ENCODE measurements at regions not wholly inside any gene's neighbourhood (a gene's known extent, or its start where the extent isn't known, plus 50 kb on each side); places are given as distances from the start of the nearest gene placed in this dataset.

DNA sequence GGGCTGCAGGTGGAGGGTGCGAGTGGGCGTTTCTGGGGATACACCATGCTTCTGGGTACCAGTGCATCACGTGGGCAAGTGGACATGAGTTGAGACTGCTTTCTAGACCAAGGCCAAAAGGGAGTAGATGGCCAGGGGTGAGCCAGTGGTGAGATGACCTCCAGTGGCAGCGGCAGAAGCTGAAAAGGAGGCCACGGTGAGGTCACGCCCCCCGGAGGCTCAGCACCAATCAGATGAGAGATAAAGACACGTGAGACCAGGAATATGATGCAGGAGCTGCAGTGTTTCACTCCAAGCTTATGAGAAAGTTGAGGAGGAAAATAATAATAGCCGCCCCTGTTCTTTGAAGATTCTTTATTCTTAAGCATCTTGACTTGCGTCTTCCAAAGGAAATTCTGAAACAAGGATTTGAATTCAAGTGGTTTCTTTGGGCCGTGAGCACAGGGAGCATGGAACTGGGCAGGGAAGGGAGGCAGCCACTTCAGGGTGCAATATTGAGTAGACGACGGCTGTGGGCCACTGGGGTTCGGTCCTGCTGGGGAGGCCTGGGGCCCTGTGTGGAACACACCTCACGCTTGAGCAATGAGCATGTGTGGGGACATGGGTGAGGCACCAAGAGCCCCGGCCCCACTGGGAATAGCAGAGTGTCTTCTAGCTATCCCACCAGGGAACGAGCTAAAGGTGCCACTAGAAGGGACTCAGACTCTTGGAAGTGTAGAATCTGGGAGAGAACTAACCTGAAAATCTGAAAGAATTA, 156.7 kb upstream of the LRFN2 start:
- no peak overlapping the region for H3K4me3 ChIP-seq
- no peaks in the 10 kb centered on the region for H3K9me3 ChIP-seq
- no peaks in the 10 kb centered on the region for H3K27me3 ChIP-seq
- intact Hi-C loops (cut with DNase I), result no loop called here
- no peaks in the 10 kb centered on the region for H3K4me1 ChIP-seq
- no peaks in the 10 kb centered on the region for H3K36me3 ChIP-seq
- WGBS, 2 donors, result 85 to 91% methylated on average over 17 of the region's 17 CpGs
- ATAC-seq, result no peak
- TF ChIP-seq, protein P1, sequence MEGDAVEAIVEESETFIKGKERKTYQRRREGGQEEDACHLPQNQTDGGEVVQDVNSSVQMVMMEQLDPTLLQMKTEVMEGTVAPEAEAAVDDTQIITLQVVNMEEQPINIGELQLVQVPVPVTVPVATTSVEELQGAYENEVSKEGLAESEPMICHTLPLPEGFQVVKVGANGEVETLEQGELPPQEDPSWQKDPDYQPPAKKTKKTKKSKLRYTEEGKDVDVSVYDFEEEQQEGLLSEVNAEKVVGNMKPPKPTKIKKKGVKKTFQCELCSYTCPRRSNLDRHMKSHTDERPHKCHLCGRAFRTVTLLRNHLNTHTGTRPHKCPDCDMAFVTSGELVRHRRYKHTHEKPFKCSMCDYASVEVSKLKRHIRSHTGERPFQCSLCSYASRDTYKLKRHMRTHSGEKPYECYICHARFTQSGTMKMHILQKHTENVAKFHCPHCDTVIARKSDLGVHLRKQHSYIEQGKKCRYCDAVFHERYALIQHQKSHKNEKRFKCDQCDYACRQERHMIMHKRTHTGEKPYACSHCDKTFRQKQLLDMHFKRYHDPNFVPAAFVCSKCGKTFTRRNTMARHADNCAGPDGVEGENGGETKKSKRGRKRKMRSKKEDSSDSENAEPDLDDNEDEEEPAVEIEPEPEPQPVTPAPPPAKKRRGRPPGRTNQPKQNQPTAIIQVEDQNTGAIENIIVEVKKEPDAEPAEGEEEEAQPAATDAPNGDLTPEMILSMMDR (IDR thresholded peaks at IDR 0.05), result no peak
- no peak for FAIRE-seq
- no peak for DNase-seq
- no peak overlapping the region for H3K27ac ChIP-seq

DNA sequence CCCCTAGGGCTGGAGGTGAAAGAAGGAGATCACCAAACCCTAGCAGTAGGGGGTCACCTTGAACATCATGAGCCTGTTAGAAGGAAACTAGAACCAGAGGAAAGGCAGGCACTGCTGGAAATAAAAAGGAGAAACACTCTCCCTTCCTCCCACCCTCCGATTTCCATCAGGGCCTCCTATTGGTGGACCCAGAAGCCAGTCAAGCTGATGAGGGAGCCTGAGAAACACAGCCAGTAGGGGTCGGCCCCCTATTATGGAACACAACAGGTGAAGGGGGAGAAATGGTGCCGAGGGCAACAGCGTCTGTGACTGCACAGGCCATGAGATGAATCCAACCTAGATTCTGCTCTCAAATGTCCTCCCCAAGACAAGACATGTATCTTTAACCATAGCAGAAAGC, 156.1 kb upstream of the LRFN2 start:
- FAIRE-seq (no peak), DNase-seq (no peak), ATAC-seq (no peak)
- 72 to 80% methylated on average over 4 of the region's 4 CpGs for WGBS, 2 donors
- no peaks in the 10 kb centered on the region for H3K27me3 ChIP-seq
- intact Hi-C loops (cut with DNase I), result no loop called here
- no peaks in the 10 kb centered on the region for H3K36me3 ChIP-seq
- H3K27ac ChIP-seq, result no peak overlapping the region
- TF ChIP-seq, protein P1 (IDR thresholded peaks at IDR 0.05), result no peak
- H3K4me3 ChIP-seq, result no peak overlapping the region
- no peaks in the 10 kb centered on the region for H3K9me3 ChIP-seq
- no peaks in the 10 kb centered on the region for H3K4me1 ChIP-seq

DNA sequence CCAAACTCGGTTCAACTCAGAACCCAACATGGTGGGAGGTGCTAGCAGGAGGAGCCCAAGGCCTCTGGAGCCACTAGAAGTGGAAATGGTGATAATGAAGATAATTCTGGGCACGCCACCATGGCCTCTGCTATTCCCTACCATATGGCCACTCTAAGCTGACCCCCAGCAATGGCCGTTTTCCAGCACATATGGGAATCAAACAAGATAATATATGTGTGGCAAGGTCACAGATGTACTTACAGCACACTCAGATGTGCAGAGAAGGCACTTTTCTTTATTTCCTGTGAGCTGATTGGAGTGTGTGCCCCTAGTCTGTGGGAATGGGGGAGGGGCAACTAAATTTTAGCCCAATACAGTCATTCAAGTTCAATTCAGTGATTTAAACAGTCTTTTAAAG, 153.4 kb upstream of the LRFN2 start:
- no peaks in the 10 kb centered on the region for H3K27me3 ChIP-seq
- no peaks in the 10 kb centered on the region for H3K9me3 ChIP-seq
- no peak overlapping the region for H3K27ac ChIP-seq
- no peaks in the 10 kb centered on the region for H3K36me3 ChIP-seq
- no peak for ATAC-seq
- H3K4me3 ChIP-seq, result no peak overlapping the region
- no peak for DNase-seq
- intact Hi-C loops (cut with DNase I), result no loop called here
- H3K4me1 ChIP-seq, result no peaks in the 10 kb centered on the region
- FAIRE-seq, result no peak
- WGBS, 2 donors, result 75 to 80% methylated on average over 3 of the region's 3 CpGs
- TF ChIP-seq, protein P1 (IDR thresholded peaks at IDR 0.05), result no peak

DNA sequence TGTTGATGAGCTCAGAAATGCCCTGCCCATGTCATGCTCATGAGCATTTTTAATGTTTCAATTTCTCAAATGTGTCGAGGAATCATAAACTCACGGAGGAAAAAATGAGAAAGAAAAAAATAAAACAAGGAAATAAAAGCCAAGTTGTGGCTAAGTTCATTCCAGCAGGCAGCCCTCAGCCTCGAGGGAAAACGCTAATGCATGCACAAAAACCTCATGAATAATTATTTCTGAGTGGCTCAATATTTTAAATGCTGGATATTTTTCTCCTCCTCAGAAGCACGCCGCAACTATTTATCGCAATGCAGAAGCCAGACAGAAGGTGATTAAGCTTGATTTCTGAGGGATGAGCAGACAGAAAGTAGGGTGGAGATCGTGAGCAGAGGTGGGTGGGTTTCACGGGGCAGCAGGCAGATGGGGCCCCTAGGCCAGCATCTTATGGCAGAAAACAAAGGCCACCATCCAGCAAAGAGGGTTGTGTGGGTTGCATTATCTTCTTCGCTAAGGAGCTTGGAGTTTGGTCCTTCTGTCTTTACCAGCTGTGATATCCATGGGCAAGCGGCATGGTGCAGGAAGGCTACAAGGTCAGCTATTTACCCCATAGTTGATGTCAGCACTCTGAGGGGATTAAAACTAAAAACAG, 151.5 kb upstream of the LRFN2 start:
- Histone ChIP-seq H3K4me3 (no peak overlapping the region), H3K27ac (no peak overlapping the region), H3K4me1 (no peaks in the 10 kb centered on the region), H3K9me3 (no peaks in the 10 kb centered on the region), H3K27me3 (no peaks in the 10 kb centered on the region), H3K36me3 (no peaks in the 10 kb centered on the region)
- ATAC-seq (no peak), DNase-seq (no peak), FAIRE-seq (no peak)
- TF ChIP-seq, protein P1 (IDR thresholded peaks at IDR 0.05), result no peak
- WGBS, 2 donors, result 64 to 79% methylated on average over 11 of the region's 11 CpGs
- intact Hi-C loops (cut with DNase I), result no loop called here

DNA sequence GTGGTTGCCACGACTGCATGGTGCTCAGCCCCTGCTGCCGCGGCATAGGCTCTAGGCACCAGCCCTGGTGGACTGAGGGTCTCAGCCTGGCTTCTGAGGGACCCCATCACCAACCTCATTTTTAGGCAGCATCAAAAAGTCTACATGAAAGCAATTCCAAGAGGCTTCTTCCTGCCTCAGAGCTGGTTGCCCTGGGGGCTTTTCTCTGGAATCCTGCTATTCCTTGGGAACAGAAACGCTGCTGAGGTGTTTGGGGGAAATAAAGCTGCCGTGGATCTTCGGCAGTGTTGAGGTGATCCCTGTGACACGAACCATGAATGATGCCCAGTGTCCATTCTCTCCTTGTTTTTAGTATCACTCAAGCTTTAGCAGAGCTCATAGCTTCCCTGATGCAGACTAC, 148.4 kb upstream of the LRFN2 start:
- TF ChIP-seq, protein P1 (IDR thresholded peaks at IDR 0.05), result no peak
- H3K27ac ChIP-seq, result no peak overlapping the region
- no peaks in the 10 kb centered on the region for H3K36me3 ChIP-seq
- intact Hi-C loops (cut with DNase I), result no loop called here
- DNase-seq (no peak), FAIRE-seq (no peak), ATAC-seq (no peak)
- no peak overlapping the region for H3K4me3 ChIP-seq
- H3K9me3 ChIP-seq, result no peaks in the 10 kb centered on the region
- H3K4me1 ChIP-seq, result no peaks in the 10 kb centered on the region
- no peaks in the 10 kb centered on the region for H3K27me3 ChIP-seq
- 62 to 79% methylated on average over 7 of the region's 7 CpGs for WGBS, 2 donors

All from pancreas (tissue), 10 donors.